ENCODE measurements at regions not wholly inside any gene's neighbourhood (a gene's known extent, or its start where the extent isn't known, plus 50 kb on each side); places are given as distances from the start of the nearest gene placed in this dataset.
A peak's percentile ranks its signal among the peaks of the same experiment; 100 is the strongest.

GRCh38 chr4:102157984-102158383 is 187.3 kb downstream of the SLC39A8 start:
- 88% methylated on average over 6 of the region's 6 CpGs for whole genome bisulfite sequencing (ENCODE audit: low lambda C conversion rate, missing lambda C conversion rate)
- TF ChIP-seq EZH2 (IDR thresholded peaks at IDR 0.05; ENCODE audit: borderline replicate concordance) (no peak), EZH2phosphoT487 (IDR thresholded peaks at IDR 0.05; ENCODE audit: low read depth, severe bottlenecking, unreplicated experiment) (no peak)
- TF ChIP-seq, protein P1, sequence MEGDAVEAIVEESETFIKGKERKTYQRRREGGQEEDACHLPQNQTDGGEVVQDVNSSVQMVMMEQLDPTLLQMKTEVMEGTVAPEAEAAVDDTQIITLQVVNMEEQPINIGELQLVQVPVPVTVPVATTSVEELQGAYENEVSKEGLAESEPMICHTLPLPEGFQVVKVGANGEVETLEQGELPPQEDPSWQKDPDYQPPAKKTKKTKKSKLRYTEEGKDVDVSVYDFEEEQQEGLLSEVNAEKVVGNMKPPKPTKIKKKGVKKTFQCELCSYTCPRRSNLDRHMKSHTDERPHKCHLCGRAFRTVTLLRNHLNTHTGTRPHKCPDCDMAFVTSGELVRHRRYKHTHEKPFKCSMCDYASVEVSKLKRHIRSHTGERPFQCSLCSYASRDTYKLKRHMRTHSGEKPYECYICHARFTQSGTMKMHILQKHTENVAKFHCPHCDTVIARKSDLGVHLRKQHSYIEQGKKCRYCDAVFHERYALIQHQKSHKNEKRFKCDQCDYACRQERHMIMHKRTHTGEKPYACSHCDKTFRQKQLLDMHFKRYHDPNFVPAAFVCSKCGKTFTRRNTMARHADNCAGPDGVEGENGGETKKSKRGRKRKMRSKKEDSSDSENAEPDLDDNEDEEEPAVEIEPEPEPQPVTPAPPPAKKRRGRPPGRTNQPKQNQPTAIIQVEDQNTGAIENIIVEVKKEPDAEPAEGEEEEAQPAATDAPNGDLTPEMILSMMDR (IDR thresholded peaks at IDR 0.05; ENCODE audit: poor library complexity) = no peak
- Histone ChIP-seq H3K9me3 (ENCODE audit: low read depth) (no peaks in the 10 kb centered on the region), H3K27ac (no peak overlapping the region), H3K36me3 (replicated peaks; ENCODE audit: insufficient read depth, low read depth) (no peaks in the 10 kb centered on the region), H3K9me2 (replicated peaks; ENCODE audit: insufficient read depth) (no peaks in the 10 kb centered on the region), H3K4me3 (no peak overlapping the region), H3K79me2 (no peaks in the 10 kb centered on the region), H3K27me3 (no peaks in the 10 kb centered on the region), H3K4me2 (no peak overlapping the region), H3K4me1 (ENCODE audit: insufficient read depth) (no peaks in the 10 kb centered on the region), H2AFZ (no peak overlapping the region), H4K20me1 (ENCODE audit: insufficient read depth, poor library complexity, severe bottlenecking) (no peaks in the 10 kb centered on the region)
- no peak for DNase-seq (ENCODE audit: low spot score)

DNA sequence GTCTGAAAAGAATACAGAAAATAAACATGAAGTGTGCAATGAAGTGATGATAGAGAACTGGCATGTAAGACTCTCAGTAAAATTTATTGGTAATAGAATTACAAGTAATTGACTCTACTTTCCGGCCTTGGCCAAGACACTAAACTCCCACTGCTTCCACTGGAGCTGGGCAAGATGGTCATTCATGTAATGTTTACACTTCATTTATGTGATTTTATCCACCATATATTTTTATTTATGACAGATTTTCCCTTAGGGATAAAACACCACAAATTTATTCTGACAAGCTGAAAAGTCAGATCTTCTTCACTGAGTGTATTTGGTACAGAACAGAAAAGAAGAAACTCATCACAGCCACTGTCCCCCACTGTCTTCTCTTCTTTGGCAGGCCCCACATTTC is 191.9 kb downstream of the SLC39A8 start:
- no peaks in the 10 kb centered on the region for H3K79me2 ChIP-seq
- H3K9me2 ChIP-seq (replicated peaks; ENCODE audit: insufficient read depth) = no peaks in the 10 kb centered on the region
- no peak overlapping the region for H3K27ac ChIP-seq
- H3K4me1 ChIP-seq (ENCODE audit: insufficient read depth) = no peaks in the 10 kb centered on the region
- no peak overlapping the region for H2AFZ ChIP-seq
- no peaks in the 10 kb centered on the region for H3K27me3 ChIP-seq
- no peak overlapping the region for H3K4me3 ChIP-seq
- TF ChIP-seq EZH2phosphoT487 (IDR thresholded peaks at IDR 0.05; ENCODE audit: low read depth, severe bottlenecking, unreplicated experiment) (peak; percentile 27), EZH2 (IDR thresholded peaks at IDR 0.05; ENCODE audit: borderline replicate concordance) (no peak)
- TF ChIP-seq, protein P1 (IDR thresholded peaks at IDR 0.05; ENCODE audit: poor library complexity) = no peak
- H3K36me3 ChIP-seq (replicated peaks; ENCODE audit: insufficient read depth, low read depth) = no peaks in the 10 kb centered on the region
- no peaks in the 10 kb centered on the region for H3K9me3 ChIP-seq (ENCODE audit: low read depth)
- no peak overlapping the region for H3K4me2 ChIP-seq
- WGBS (ENCODE audit: low lambda C conversion rate, missing lambda C conversion rate) = 68% methylated on average over 1 of the region's 1 CpG
- no peak for DNase-seq (ENCODE audit: low spot score)
- H4K20me1 ChIP-seq (ENCODE audit: insufficient read depth, poor library complexity, severe bottlenecking) = no peaks in the 10 kb centered on the region

GRCh38 chr4:102151696-102152095 is 193.6 kb downstream of the SLC39A8 start:
- H3K79me2 ChIP-seq = no peaks in the 10 kb centered on the region
- no peaks in the 10 kb centered on the region for H4K20me1 ChIP-seq (ENCODE audit: insufficient read depth, poor library complexity, severe bottlenecking)
- H3K27ac ChIP-seq = no peak overlapping the region
- 54% methylated on average over 1 of the region's 1 CpG for WGBS (ENCODE audit: low lambda C conversion rate, missing lambda C conversion rate)
- TF ChIP-seq EZH2phosphoT487 (IDR thresholded peaks at IDR 0.05; ENCODE audit: low read depth, severe bottlenecking, unreplicated experiment) = no peak
- TF ChIP-seq, protein P1 (IDR thresholded peaks at IDR 0.05; ENCODE audit: poor library complexity) = no peak
- no peak for TF ChIP-seq EZH2 (IDR thresholded peaks at IDR 0.05; ENCODE audit: borderline replicate concordance)
- no peak for DNase-seq (ENCODE audit: low spot score)
- no peaks in the 10 kb centered on the region for H3K4me1 ChIP-seq (ENCODE audit: insufficient read depth)
- no peak overlapping the region for H3K4me3 ChIP-seq
- no peak overlapping the region for H3K4me2 ChIP-seq
- H2AFZ ChIP-seq = no peak overlapping the region
- H3K36me3 ChIP-seq (replicated peaks; ENCODE audit: insufficient read depth, low read depth) = no peaks in the 10 kb centered on the region
- no peaks in the 10 kb centered on the region for H3K9me3 ChIP-seq (ENCODE audit: low read depth)
- no peaks in the 10 kb centered on the region for H3K9me2 ChIP-seq (replicated peaks; ENCODE audit: insufficient read depth)
- no peaks in the 10 kb centered on the region for H3K27me3 ChIP-seq

DNA sequence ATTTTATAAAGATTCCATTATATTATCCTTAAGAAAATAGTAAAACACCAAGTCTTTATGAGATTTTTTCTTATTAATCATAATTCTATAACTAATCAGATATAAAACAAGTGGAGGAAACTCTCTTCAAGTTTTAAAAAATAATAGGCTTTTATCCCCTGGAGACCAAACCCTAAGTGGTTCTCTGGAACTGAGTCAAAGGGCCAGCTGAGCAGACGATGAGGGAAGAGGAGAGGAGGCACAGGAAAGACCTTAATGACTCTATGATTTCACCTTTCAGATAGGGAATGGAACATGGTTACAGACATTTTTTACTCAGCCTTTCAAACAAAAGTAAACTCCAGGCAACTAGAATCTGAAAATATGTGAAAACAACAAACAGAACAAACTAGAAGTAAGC is 201.8 kb downstream of the SLC39A8 start:
- no peaks in the 10 kb centered on the region for H4K20me1 ChIP-seq (ENCODE audit: insufficient read depth, poor library complexity, severe bottlenecking)
- TF ChIP-seq EZH2phosphoT487 (IDR thresholded peaks at IDR 0.05; ENCODE audit: low read depth, severe bottlenecking, unreplicated experiment) = no peak
- no peak for TF ChIP-seq EZH2 (IDR thresholded peaks at IDR 0.05; ENCODE audit: borderline replicate concordance)
- TF ChIP-seq, protein P1 (IDR thresholded peaks at IDR 0.05; ENCODE audit: poor library complexity) = no peak
- H3K27ac ChIP-seq = no peak overlapping the region
- H3K4me3 ChIP-seq = no peak overlapping the region
- H3K9me2 ChIP-seq (replicated peaks; ENCODE audit: insufficient read depth) = no peaks in the 10 kb centered on the region
- H3K79me2 ChIP-seq = no peaks in the 10 kb centered on the region
- H3K36me3 ChIP-seq (replicated peaks; ENCODE audit: insufficient read depth, low read depth) = no peaks in the 10 kb centered on the region
- no peak overlapping the region for H3K4me2 ChIP-seq
- no peaks in the 10 kb centered on the region for H3K4me1 ChIP-seq (ENCODE audit: insufficient read depth)
- no peak overlapping the region for H2AFZ ChIP-seq
- no peak for DNase-seq (ENCODE audit: low spot score)
- H3K27me3 ChIP-seq = no peaks in the 10 kb centered on the region
- 68% methylated on average over 1 of the region's 1 CpG for WGBS (ENCODE audit: low lambda C conversion rate, missing lambda C conversion rate)
- no peaks in the 10 kb centered on the region for H3K9me3 ChIP-seq (ENCODE audit: low read depth)
